ENCODE measurements at regions not wholly inside any gene's neighbourhood (a gene's known extent, or its start where the extent isn't known, plus 50 kb on each side); places are given as distances from the start of the nearest gene placed in this dataset.

DNA sequence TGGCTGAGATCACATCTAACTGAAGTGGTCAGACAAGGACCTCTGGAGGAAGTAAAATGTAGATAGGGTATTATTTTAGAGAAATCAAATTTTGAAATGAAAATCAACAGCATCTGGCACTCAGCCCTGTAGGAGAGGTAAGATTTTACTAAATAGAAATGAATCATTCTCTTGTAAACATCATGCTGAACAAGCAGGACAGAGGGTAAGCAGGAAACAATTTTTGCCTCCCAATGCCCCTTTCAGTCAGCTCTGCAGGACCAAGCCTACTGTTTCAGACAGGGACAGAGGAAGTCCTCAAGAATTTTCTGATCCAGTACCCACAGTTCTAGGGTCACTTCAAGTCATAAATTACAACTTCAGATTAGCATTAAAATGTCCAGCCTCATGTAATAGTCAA, 190.1 kb downstream of the ESM1 start:
- Mint-ChIP-seq H3K27me3 (ENCODE audit: insufficient read depth, low read depth, poor library complexity) (no peaks in the 10 kb centered on the region), H3K4me1 (no peaks in the 10 kb centered on the region), H3K36me3 (ENCODE audit: low read depth) (no peaks in the 10 kb centered on the region), H3K9me3 (no peaks in the 10 kb centered on the region; the same call in 1 of the 3 replicates), H3K4me3 (no peak overlapping the region), H3K27ac (no peak overlapping the region)
- Histone ChIP-seq H3K36me3 (ENCODE audit: insufficient read depth) (no peaks in the 10 kb centered on the region), H3K27me3 (ENCODE audit: insufficient read depth) (no peaks in the 10 kb centered on the region), H3K9me2 (ENCODE audit: insufficient read depth) (peaks cover 14% of the 10 kb centered on the region; the same call in 1 of the 2 replicates), H3K27ac (ENCODE audit: low read depth) (no peak overlapping the region), H2AFZ (no peak overlapping the region), H3K4me1 (ENCODE audit: insufficient read depth) (no peaks in the 10 kb centered on the region), H3K79me2 (replicated peaks; ENCODE audit: insufficient read depth) (no peaks in the 10 kb centered on the region), H3F3A (replicated peaks; ENCODE audit: low read depth) (no peaks in the 10 kb centered on the region), H3K4me3 (no peak overlapping the region), H3K4me2 (no peak overlapping the region), H4K20me1 (replicated peaks; ENCODE audit: insufficient read depth) (no peaks in the 10 kb centered on the region)
- TF ChIP-seq CREB1 (CRISPR knock-in tag; IDR thresholded peaks at IDR 0.05; ENCODE audit: low read depth) (no peak), ZNF462 (CRISPR knock-in tag; IDR thresholded peaks at IDR 0.05) (no peak), STAT1 (IDR thresholded peaks at IDR 0.05; ENCODE audit: unreplicated experiment) (no peak), ZNF114 (CRISPR knock-in tag; IDR thresholded peaks at IDR 0.05) (no peak), EZH2 (IDR thresholded peaks at IDR 0.05; ENCODE audit: low read depth, unreplicated experiment) (no peak), NANOG (IDR thresholded peaks at IDR 0.05; ENCODE audit: borderline replicate concordance) (no peak), ETS1 (IDR thresholded peaks at IDR 0.05) (no peak), ZNF331 (CRISPR knock-in tag; IDR thresholded peaks at IDR 0.05; ENCODE audit: low read depth) (no peak), EZH2phosphoT487 (IDR thresholded peaks at IDR 0.05; ENCODE audit: unreplicated experiment) (no peak), JUNB (IDR thresholded peaks at IDR 0.05; ENCODE audit: unreplicated experiment) (no peak), POLR2AphosphoS5 (IDR thresholded peaks at IDR 0.05; ENCODE audit: low read depth) (no peak)
- TF ChIP-seq, protein P1, sequence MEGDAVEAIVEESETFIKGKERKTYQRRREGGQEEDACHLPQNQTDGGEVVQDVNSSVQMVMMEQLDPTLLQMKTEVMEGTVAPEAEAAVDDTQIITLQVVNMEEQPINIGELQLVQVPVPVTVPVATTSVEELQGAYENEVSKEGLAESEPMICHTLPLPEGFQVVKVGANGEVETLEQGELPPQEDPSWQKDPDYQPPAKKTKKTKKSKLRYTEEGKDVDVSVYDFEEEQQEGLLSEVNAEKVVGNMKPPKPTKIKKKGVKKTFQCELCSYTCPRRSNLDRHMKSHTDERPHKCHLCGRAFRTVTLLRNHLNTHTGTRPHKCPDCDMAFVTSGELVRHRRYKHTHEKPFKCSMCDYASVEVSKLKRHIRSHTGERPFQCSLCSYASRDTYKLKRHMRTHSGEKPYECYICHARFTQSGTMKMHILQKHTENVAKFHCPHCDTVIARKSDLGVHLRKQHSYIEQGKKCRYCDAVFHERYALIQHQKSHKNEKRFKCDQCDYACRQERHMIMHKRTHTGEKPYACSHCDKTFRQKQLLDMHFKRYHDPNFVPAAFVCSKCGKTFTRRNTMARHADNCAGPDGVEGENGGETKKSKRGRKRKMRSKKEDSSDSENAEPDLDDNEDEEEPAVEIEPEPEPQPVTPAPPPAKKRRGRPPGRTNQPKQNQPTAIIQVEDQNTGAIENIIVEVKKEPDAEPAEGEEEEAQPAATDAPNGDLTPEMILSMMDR (conservative IDR thresholded peaks at IDR 0.05; ENCODE audit: low read depth in 2 of 2), result no peak
- TF ChIP-seq, protein P2, sequence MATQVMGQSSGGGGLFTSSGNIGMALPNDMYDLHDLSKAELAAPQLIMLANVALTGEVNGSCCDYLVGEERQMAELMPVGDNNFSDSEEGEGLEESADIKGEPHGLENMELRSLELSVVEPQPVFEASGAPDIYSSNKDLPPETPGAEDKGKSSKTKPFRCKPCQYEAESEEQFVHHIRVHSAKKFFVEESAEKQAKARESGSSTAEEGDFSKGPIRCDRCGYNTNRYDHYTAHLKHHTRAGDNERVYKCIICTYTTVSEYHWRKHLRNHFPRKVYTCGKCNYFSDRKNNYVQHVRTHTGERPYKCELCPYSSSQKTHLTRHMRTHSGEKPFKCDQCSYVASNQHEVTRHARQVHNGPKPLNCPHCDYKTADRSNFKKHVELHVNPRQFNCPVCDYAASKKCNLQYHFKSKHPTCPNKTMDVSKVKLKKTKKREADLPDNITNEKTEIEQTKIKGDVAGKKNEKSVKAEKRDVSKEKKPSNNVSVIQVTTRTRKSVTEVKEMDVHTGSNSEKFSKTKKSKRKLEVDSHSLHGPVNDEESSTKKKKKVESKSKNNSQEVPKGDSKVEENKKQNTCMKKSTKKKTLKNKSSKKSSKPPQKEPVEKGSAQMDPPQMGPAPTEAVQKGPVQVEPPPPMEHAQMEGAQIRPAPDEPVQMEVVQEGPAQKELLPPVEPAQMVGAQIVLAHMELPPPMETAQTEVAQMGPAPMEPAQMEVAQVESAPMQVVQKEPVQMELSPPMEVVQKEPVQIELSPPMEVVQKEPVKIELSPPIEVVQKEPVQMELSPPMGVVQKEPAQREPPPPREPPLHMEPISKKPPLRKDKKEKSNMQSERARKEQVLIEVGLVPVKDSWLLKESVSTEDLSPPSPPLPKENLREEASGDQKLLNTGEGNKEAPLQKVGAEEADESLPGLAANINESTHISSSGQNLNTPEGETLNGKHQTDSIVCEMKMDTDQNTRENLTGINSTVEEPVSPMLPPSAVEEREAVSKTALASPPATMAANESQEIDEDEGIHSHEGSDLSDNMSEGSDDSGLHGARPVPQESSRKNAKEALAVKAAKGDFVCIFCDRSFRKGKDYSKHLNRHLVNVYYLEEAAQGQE (IDR thresholded peaks at IDR 0.05; ENCODE audit: unreplicated experiment), result no peak
- ATAC-seq (no peak), DNase-seq (ENCODE audit: low spot score) (no peak)

Data from GM23338 (cell line).